Gastrocnemius medialis (tissue), 4 donors: ENCODE measurements at regions not wholly inside any gene's neighbourhood (a gene's known extent, or its start where the extent isn't known, plus 50 kb on each side); places are given as distances from the start of the nearest gene placed in this dataset.

ENCODE experiments used
- ATAC-seq, 2 donors: fragments of 150-250 bp; one replicate each; pipeline ENCODE4 v1.9.1; 2016
- DNase-seq, 2 donors: peaks; one replicate each; pipeline ENCODE4 v3.0.0-alpha.2; 2019
- H3K27ac ChIP-seq, 4 donors: fragments of 200-600 bp; sonication (generic); 1 replicate in 1 of 4; 2 replicates in 3 of 4; pipeline ENCODE4 v1.5.1; 2016 to 2018; ENCODE audit warnings: mild to moderate bottlenecking in 2 of 4, moderate library complexity in 1 of 4
- H3K27me3 ChIP-seq, 3 donors: fragments of 200-600 bp; sonication (generic) in 2 of 3; 1 replicate in 1 of 3; 2 replicates in 2 of 3; pipeline versions ENCODE4 v1.5.1 to v1.6.0; 2016 to 2019; ENCODE audit warnings: mild to moderate bottlenecking in 1 of 3, moderate library complexity in 1 of 3
- H3K36me3 ChIP-seq, 2 donors: fragments of 200-600 bp; sonication (generic) in 1 of 2; one replicate each; pipeline ENCODE4 v1.5.1; 2017 to 2018
- H3K4me1 ChIP-seq, 2 donors: fragments of 200-600 bp; sonication (generic) in 1 of 2; one replicate each; pipeline ENCODE4 v1.5.1; 2016 to 2017; ENCODE audit warnings: mild to moderate bottlenecking in 2 of 2
- H3K4me3 ChIP-seq, 4 donors: fragments of 200-600 bp; sonication (generic) in 3 of 4; 1 replicate in 1 of 4; 2 replicates in 3 of 4; pipeline ENCODE4 v1.5.1; 2016 to 2019; ENCODE audit warnings: mild to moderate bottlenecking in 2 of 4
- H3K9me3 ChIP-seq, 3 donors: fragments of 200-600 bp; sonication (generic) in 2 of 3; 1 replicate in 1 of 3; 2 replicates in 2 of 3; pipeline ENCODE4 v1.5.1; 2016 to 2019
- POLR2A ChIP-seq, 2 donors: fragments of 450-650 bp; IDR thresholded peaks; one replicate each; pipeline ENCODE4 v1.6.1; 2017; ENCODE audit warnings: antibody characterized with exemption in 2 of 2, mild to moderate bottlenecking in 2 of 2, moderate library complexity in 2 of 2
- in situ Hi-C, 4 donors: fragments of 200-750 bp; cut with MboI; loops; one replicate each; pipeline versions ENCODE4 v1.15.0 to v1.8.0; 2017; ENCODE audit warnings: low sequenced_read_pairs in 4 of 4
- intact Hi-C: fragments of 100-400 bp; cut with DNase I; formaldehyde crosslinking; loops from one replicate; pipeline ENCODE4 v1.15.1; 2023; ENCODE audit warnings: low total_unique reads
- TF ChIP-seq, protein P1 (sequence below), 5 experiments: fragments of 450-650 bp in 3 of 5; fragments of 200-600 bp in 2 of 5; sonication (generic) in 2 of 5; IDR thresholded peaks in 4 of 5; conservative IDR thresholded peaks in 1 of 5; 1 replicate in 4 of 5; 2 replicates in 1 of 5; pipeline ENCODE4 v1.5.1; 2016 to 2019; ENCODE audit warnings: antibody characterized with exemption in 5 of 5, mild to moderate bottlenecking in 3 of 5, moderate library complexity in 3 of 5

DNA sequence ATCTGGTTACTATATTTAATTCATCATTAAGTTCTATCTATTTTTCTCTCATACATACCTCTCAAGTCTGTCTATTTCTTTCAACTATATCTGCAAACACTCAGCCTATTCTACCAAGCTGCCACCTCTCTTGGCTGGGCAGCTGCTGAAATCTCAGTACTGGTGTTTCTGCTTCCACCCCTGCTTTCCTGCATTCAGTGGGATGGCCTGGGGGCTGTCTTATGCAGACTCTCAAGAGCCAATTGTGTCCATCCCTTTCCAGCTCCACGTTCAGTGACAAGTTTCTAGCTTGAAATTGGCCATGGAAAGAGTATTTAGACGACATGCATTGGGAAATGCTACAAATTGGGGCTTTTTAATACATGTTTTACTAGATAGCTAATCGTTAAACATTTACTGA lies 378.4 kb upstream of the DPPA4 start:
- H3K27me3 ChIP-seq, result no peaks in the 10 kb centered on the region

DNA sequence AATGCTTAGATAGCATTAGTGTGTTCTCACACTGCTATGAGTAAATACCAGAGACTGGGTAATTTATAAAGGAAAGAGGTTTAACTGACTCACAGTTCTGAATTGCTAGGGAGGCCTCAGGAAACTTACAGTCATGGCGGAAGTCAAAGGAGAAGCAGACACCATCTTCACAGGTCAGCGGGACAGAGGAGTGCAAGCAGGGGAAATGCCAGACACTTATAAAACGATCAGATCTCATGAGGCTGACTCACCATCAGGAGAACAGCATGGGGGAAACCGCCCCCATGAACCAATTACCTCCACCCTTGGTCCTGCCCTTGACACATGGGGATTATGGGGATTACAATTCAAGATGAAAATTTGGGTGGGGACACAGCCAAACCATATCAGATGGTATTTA lies 381.5 kb upstream of the DPPA4 start:
- no peak for ATAC-seq

More for the DNA sequence above, 378.4 kb upstream of the DPPA4 start:
- intact Hi-C loops, result no loop called here
- Histone ChIP-seq H3K4me3 (no peak overlapping the region), H3K9me3 (no peaks in the 10 kb centered on the region), H3K27ac (no peak overlapping the region), H3K4me1 (no peaks in the 10 kb centered on the region), H3K36me3 (no peaks in the 10 kb centered on the region)
- ATAC-seq, result no peak
- no peak for DNase-seq
- TF ChIP-seq, protein P1, sequence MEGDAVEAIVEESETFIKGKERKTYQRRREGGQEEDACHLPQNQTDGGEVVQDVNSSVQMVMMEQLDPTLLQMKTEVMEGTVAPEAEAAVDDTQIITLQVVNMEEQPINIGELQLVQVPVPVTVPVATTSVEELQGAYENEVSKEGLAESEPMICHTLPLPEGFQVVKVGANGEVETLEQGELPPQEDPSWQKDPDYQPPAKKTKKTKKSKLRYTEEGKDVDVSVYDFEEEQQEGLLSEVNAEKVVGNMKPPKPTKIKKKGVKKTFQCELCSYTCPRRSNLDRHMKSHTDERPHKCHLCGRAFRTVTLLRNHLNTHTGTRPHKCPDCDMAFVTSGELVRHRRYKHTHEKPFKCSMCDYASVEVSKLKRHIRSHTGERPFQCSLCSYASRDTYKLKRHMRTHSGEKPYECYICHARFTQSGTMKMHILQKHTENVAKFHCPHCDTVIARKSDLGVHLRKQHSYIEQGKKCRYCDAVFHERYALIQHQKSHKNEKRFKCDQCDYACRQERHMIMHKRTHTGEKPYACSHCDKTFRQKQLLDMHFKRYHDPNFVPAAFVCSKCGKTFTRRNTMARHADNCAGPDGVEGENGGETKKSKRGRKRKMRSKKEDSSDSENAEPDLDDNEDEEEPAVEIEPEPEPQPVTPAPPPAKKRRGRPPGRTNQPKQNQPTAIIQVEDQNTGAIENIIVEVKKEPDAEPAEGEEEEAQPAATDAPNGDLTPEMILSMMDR (IDR thresholded peaks at IDR 0.05 in 4 of 5, conservative IDR thresholded peaks at IDR 0.05 in 1 of 5), result no peak
- TF ChIP-seq POLR2A (IDR thresholded peaks at IDR 0.05), result no peak
- in situ Hi-C loops, result no loop called here

DNA sequence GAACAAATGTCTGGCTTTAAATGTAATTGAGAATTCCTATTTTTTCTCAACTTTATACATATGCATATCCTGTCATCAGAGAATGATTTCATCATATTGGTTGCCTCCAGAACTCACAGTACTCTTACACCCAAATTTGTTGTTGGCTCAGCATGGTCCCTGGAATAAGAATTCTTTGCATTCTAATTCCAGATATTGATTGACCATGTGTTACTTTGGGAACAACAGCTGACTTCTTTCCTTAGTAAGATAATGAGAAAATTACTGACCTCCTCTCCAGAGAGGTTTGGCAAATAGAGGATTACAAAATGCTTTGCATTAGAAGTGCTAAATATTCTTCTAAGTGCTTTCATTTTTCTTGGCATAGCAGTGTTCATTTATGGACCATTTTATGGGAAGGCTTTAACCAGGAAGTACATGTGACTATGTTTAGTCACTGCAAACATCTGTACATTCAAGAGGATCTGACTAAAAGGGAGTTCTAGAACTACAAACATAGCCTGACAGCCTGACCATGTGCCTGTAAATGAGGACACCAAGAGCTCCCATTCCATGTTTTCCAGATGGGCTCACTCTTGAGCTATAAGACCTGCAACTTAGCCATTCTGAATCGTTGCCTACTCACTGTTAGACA lies 391.6 kb upstream of the DPPA4 start:
- no peaks in the 10 kb centered on the region for H3K36me3 ChIP-seq
- H3K9me3 ChIP-seq, result no peaks in the 10 kb centered on the region
- ATAC-seq, result no peak
- DNase-seq, result no peak
- no peak overlapping the region for H3K4me3 ChIP-seq
- in situ Hi-C loops (loop anchor here in 1 of 4 donors (25.0 kb wide), 1 partner anchor 583 kb away; no protein-coding TSS in a partner anchor), intact Hi-C loops (no loop called here)
- H3K27ac ChIP-seq, result no peak overlapping the region
- TF ChIP-seq, protein P1 (IDR thresholded peaks at IDR 0.05 in 4 of 5, conservative IDR thresholded peaks at IDR 0.05 in 1 of 5), result no peak
- no peak for TF ChIP-seq POLR2A (IDR thresholded peaks at IDR 0.05)
- H3K27me3 ChIP-seq, result no peaks in the 10 kb centered on the region
- no peaks in the 10 kb centered on the region for H3K4me1 ChIP-seq

More for the DNA sequence above, 381.5 kb upstream of the DPPA4 start:
- DNase-seq, result no peak
- Histone ChIP-seq H3K4me3 (no peak overlapping the region), H3K9me3 (no peaks in the 10 kb centered on the region), H3K27ac (no peak overlapping the region), H3K27me3 (no peaks in the 10 kb centered on the region), H3K36me3 (no peaks in the 10 kb centered on the region), H3K4me1 (no peaks in the 10 kb centered on the region)
- in situ Hi-C loops (no loop called here), intact Hi-C loops (no loop called here)
- no peak for TF ChIP-seq POLR2A (IDR thresholded peaks at IDR 0.05)
- TF ChIP-seq, protein P1 (IDR thresholded peaks at IDR 0.05 in 4 of 5, conservative IDR thresholded peaks at IDR 0.05 in 1 of 5), result no peak

DNA sequence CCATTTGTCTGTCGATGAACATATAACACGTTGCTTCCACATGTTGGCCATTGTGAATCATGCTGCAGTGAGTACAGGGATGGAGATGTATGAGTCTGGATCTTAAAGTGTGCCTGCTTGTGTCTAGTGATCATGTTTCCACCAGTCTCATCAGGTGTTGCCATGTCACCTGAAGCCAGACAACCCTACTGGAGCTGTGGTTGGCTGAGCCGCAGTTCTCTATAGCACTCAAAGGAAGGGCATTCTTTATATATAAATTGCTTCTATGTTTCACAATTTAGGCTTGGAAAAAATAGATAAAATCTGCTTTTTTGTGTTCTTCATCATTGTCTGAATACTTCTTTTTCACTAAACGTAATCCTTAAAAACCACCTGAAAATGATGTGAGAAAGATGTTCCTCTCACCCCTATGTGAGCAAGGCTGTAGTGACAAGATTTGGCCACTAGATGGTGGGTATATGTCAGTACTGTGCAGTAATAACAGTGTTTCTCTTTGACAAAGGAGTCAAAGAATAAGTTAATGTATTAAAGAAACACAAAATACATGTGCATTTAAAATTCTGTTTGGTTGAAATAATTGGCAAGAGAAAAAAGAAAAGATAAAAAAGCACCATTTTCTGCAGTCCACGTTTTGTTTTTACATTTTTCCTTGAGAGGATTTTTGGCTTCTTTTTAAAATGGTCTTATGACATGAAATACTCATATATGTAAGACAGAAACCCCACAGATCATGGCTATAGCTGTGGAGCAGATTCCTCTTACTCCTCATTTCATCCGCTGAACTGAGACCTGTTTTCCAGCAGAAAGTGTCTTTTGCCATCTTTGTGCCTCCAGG lies 394.5 kb upstream of the DPPA4 start:
- DNase-seq (no peak), ATAC-seq (no peak)
- no peaks in the 10 kb centered on the region for H3K9me3 ChIP-seq
- no peak overlapping the region for H3K27ac ChIP-seq
- TF ChIP-seq, protein P1 (IDR thresholded peaks at IDR 0.05 in 4 of 5, conservative IDR thresholded peaks at IDR 0.05 in 1 of 5), result peak in 4 of 5 experiments; percentile 26 to 57 (median 41)
- no peak for TF ChIP-seq POLR2A (IDR thresholded peaks at IDR 0.05)
- no peaks in the 10 kb centered on the region for H3K27me3 ChIP-seq
- H3K4me1 ChIP-seq, result no peaks in the 10 kb centered on the region
- no peaks in the 10 kb centered on the region for H3K36me3 ChIP-seq
- in situ Hi-C loops (loop anchor here in 1 of 4 donors (25.0 kb wide), 1 partner anchor 580 kb away; no protein-coding TSS in a partner anchor), intact Hi-C loops (no loop called here)
- no peak overlapping the region for H3K4me3 ChIP-seq
